Activated T-cell treated with anti-CD3 and anti-CD28 coated beads for 24 hours (primary cell): ENCODE measurements at regions not wholly inside any gene's neighbourhood (a gene's known extent, or its start where the extent isn't known, plus 50 kb on each side); places are given as distances from the start of the nearest gene placed in this dataset.
"Not testable (repeated sequence)": the region's sequence is repeated elsewhere in the genome, so short reads cannot be mapped to it uniquely, and the experiment has no call there.

Experiments used
- DNase-seq: peaks from one replicate; pipeline ENCODE4 v3.0.0-alpha.2; 2020; ENCODE audit warnings: low read depth

GRCh38 chr4:22630161-22630975 lies 62.4 kb upstream of the GBA3 start:
- not testable (repeated sequence) for DNase-seq

- not testable (repeated sequence) for DNase-seq
These were observed 61.6 kb upstream of the GBA3 start for GRCh38 chr4:22631167-22631566.

- no peak for DNase-seq
These were observed 58.1 kb upstream of the GBA3 start for GRCh38 chr4:22634541-22635181.

GRCh38 chr4:22635182-22635549 lies 57.6 kb upstream of the GBA3 start:
- DNase-seq, result not testable (repeated sequence)

- no peak for DNase-seq
These were observed 57.0 kb upstream of the GBA3 start for GRCh38 chr4:22635692-22636091.

- no peak for DNase-seq
These were observed 55.4 kb upstream of the GBA3 start for GRCh38 chr4:22637306-22637705.
